Liver (tissue), 8 donors: ENCODE measurements at regions not wholly inside any gene's neighbourhood (a gene's known extent, or its start where the extent isn't known, plus 50 kb on each side); places are given as distances from the start of the nearest gene placed in this dataset.

Experiments
- DNase-seq: peaks from one replicate; pipeline ENCODE4 v3.0.0-alpha.2; 2017; ENCODE audit warnings: low spot score
- H3K27ac ChIP-seq, 2 donors: one replicate each; pipeline ENCODE4 v1.7.0; 2013; ENCODE audit warnings: inconsistent platforms in 2 of 2, low read length in 2 of 2, control low read depth in 1 of 2, low read depth in 1 of 2, mild to moderate bottlenecking in 1 of 2
- H3K27me3 ChIP-seq, 4 donors: one replicate each; pipeline versions ENCODE4 v1.6.1 to v1.7.0; 2013; ENCODE audit warnings: low read length in 3 of 4, inconsistent platforms in 1 of 4, mild to moderate bottlenecking in 1 of 4, moderate library complexity in 1 of 4; ENCODE audit not compliant: control insufficient read depth in 4 of 4, insufficient read depth in 4 of 4
- H3K36me3 ChIP-seq, 4 donors: one replicate each; pipeline versions ENCODE4 v1.6.1 to v1.7.0; 2013; ENCODE audit warnings: low read length in 3 of 4, mild to moderate bottlenecking in 3 of 4, low read depth in 1 of 4, moderate library complexity in 1 of 4; ENCODE audit not compliant: control insufficient read depth in 4 of 4, insufficient read depth in 3 of 4
- H3K4me1 ChIP-seq, 4 donors: one replicate each; pipeline versions ENCODE4 v1.6.1 to v1.7.0; 2013; ENCODE audit warnings: low read length in 3 of 4, mild to moderate bottlenecking in 3 of 4, moderate library complexity in 1 of 4; ENCODE audit not compliant: control insufficient read depth in 4 of 4, insufficient read depth in 4 of 4
- H3K4me3 ChIP-seq, 3 donors: one replicate each; pipeline versions ENCODE4 v1.6.1 to v1.7.0; 2013; ENCODE audit warnings: low read length in 3 of 3, control low read depth in 1 of 3, low read depth in 1 of 3, mild to moderate bottlenecking in 1 of 3
- H3K9ac ChIP-seq, 2 donors: one replicate each; pipeline ENCODE4 v1.7.0; 2013; ENCODE audit warnings: low read length in 2 of 2, mild to moderate bottlenecking in 2 of 2, moderate library complexity in 2 of 2, control low read depth in 1 of 2, low read depth in 1 of 2
- H3K9me3 ChIP-seq, 4 donors: one replicate each; pipeline versions ENCODE4 v1.6.1 to v1.7.0; 2013; ENCODE audit warnings: low read length in 3 of 4; ENCODE audit not compliant: control insufficient read depth in 4 of 4
- ATF3 ChIP-seq: IDR thresholded peaks from 2 replicates; pipeline ENCODE4 v1.6.1; 2016; ENCODE audit warnings: antibody characterized with exemption
- CTCF ChIP-seq: fragments of 150-350 bp; IDR thresholded peaks from 2 replicates; pipeline ENCODE4 v1.5.1; 2017; ENCODE audit warnings: improper control_type of control experiment, low read depth, low read length; ENCODE audit not compliant: missing input control
- EGR1 ChIP-seq, 2 donors: IDR thresholded peaks; 2 replicates each; pipeline ENCODE4 v1.6.1; 2016 to 2018; ENCODE audit warnings: antibody characterized with exemption in 2 of 2, low read depth in 2 of 2
- FOXA1 ChIP-seq: IDR thresholded peaks from 2 replicates; pipeline ENCODE4 v1.6.1; 2016; ENCODE audit warnings: antibody characterized with exemption
- FOXA2 ChIP-seq: IDR thresholded peaks from 2 replicates; pipeline ENCODE4 v1.6.1; 2016; ENCODE audit warnings: antibody characterized with exemption
- GABPA ChIP-seq, 2 donors: IDR thresholded peaks in 1 of 2; conservative IDR thresholded peaks in 1 of 2; 2 replicates each; pipeline ENCODE4 v1.6.1; 2016; ENCODE audit warnings: antibody characterized with exemption in 2 of 2, mild to moderate bottlenecking in 1 of 2, moderate library complexity in 1 of 2
- HNF4A ChIP-seq, 2 donors: conservative IDR thresholded peaks; 2 replicates each; pipeline ENCODE4 v1.6.1; 2016; ENCODE audit warnings: antibody characterized with exemption in 2 of 2, mild to moderate bottlenecking in 2 of 2
- HNF4G ChIP-seq: IDR thresholded peaks from 2 replicates; pipeline ENCODE4 v1.6.1; 2016; ENCODE audit warnings: antibody characterized with exemption
- JUND ChIP-seq, 2 donors: IDR thresholded peaks; 2 replicates each; pipeline ENCODE4 v1.6.1; 2016; ENCODE audit warnings: antibody characterized with exemption in 2 of 2
- MAX ChIP-seq: IDR thresholded peaks from 2 replicates; pipeline ENCODE4 v1.6.1; 2016; ENCODE audit warnings: antibody characterized with exemption
- NR2F2 ChIP-seq: IDR thresholded peaks from 2 replicates; pipeline ENCODE4 v1.6.1; 2016; ENCODE audit warnings: antibody characterized with exemption
- RAD21 ChIP-seq, 2 donors: IDR thresholded peaks; 2 replicates each; pipeline ENCODE4 v1.6.1; 2016; ENCODE audit warnings: antibody characterized with exemption in 2 of 2, mild to moderate bottlenecking in 2 of 2
- REST ChIP-seq: IDR thresholded peaks from 2 replicates; pipeline ENCODE4 v1.6.1; 2016; ENCODE audit warnings: antibody characterized with exemption, mild to moderate bottlenecking
- RXRA ChIP-seq, 2 donors: IDR thresholded peaks; 2 replicates each; pipeline ENCODE4 v1.6.1; 2017 to 2018; ENCODE audit warnings: antibody characterized with exemption in 2 of 2, mild to moderate bottlenecking in 1 of 2
- SP1 ChIP-seq: IDR thresholded peaks from 2 replicates; pipeline ENCODE4 v1.6.1; 2018; ENCODE audit warnings: antibody characterized with exemption, mild to moderate bottlenecking
- TAF1 ChIP-seq: conservative IDR thresholded peaks from 2 replicates; pipeline ENCODE4 v1.6.1; 2016; ENCODE audit warnings: antibody characterized with exemption, mild to moderate bottlenecking
- YY1 ChIP-seq: IDR thresholded peaks from 2 replicates; pipeline ENCODE4 v1.6.1; 2016; ENCODE audit warnings: antibody characterized with exemption, mild to moderate bottlenecking
- ZBTB33 ChIP-seq: IDR thresholded peaks from 2 replicates; pipeline ENCODE4 v1.6.1; 2016; ENCODE audit warnings: antibody characterized with exemption
- WGBS: extraction: QIAGEN DNeasy Blood & Tissue Kit; methylation state at CpG from one replicate; pipeline ENCODE4 v1.1.7; 2013; 5-methylcytosine and 5-hydroxymethylcytosine counted together
- donor health status: healthy.
- donor health status: healthy.
- donor health status: healthy.
- donor health status: healthy.
- donor health status: healthy.

- Histone ChIP-seq H3K36me3 (no peaks in the 10 kb centered on the region), H3K4me3 (no peak overlapping the region), H3K9me3 (no peaks in the 10 kb centered on the region), H3K4me1 (peaks cover 0 to 7% (median 3%) of the 10 kb centered on the region in 4 donors), H3K27me3 (peaks cover 0 to 7% (median 0%) of the 10 kb centered on the region in 4 donors), H3K27ac (no peak overlapping the region), H3K9ac (no peak overlapping the region)
- WGBS, result 87% methylated on average over 10 of the region's 10 CpGs
- TF ChIP-seq CTCF (no peak), FOXA1 (no peak), TAF1 (no peak), HNF4G (no peak), NR2F2 (no peak), FOXA2 (no peak), ZBTB33 (no peak), YY1 (no peak), SP1 (no peak), EGR1 (IDR thresholded peaks at IDR 0.05; ENCODE audit: low read depth in 2 of 2) (no peak), MAX (no peak), RAD21 (IDR thresholded peaks at IDR 0.05) (no peak), HNF4A (conservative IDR thresholded peaks at IDR 0.05) (no peak), RXRA (IDR thresholded peaks at IDR 0.05) (no peak), GABPA (IDR thresholded peaks at IDR 0.05 in 1 of 2, conservative IDR thresholded peaks at IDR 0.05 in 1 of 2) (no peak), ATF3 (no peak), REST (no peak), JUND (IDR thresholded peaks at IDR 0.05) (no peak)
- DNase-seq, result no peak
These were observed 374.3 kb downstream of the RPS24 start for GRCh38 chr10:78407966-78408365.
